ENCODE measurements at regions not wholly inside any gene's neighbourhood (a gene's known extent, or its start where the extent isn't known, plus 50 kb on each side); places are given as distances from the start of the nearest gene placed in this dataset.

- DNase-seq, result no peak
Measured at GRCh38 chr4:1492651-1493539, 86.7 kb upstream of the NKX1-1 start.

DNA sequence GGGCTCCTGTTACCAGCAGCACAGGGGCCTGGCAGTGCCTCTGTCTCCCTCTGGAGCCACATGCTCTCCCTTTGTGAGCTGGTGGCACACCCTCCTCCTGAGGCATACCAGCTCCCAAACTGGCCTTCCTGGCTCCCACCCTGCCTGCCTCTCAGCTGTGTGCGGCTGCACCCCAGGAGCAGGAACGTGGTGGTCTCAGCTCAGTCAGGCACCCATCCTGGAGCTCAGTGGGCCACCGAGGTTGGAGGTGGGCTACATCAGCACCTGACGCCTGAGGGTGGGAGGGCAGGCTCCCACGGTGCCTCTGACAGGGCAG, 85.9 kb upstream of the NKX1-1 start:
- no peak for DNase-seq

GRCh38 chr4:1491328-1492141, 85.3 kb upstream of the NKX1-1 start:
- no peak for DNase-seq

DNA sequence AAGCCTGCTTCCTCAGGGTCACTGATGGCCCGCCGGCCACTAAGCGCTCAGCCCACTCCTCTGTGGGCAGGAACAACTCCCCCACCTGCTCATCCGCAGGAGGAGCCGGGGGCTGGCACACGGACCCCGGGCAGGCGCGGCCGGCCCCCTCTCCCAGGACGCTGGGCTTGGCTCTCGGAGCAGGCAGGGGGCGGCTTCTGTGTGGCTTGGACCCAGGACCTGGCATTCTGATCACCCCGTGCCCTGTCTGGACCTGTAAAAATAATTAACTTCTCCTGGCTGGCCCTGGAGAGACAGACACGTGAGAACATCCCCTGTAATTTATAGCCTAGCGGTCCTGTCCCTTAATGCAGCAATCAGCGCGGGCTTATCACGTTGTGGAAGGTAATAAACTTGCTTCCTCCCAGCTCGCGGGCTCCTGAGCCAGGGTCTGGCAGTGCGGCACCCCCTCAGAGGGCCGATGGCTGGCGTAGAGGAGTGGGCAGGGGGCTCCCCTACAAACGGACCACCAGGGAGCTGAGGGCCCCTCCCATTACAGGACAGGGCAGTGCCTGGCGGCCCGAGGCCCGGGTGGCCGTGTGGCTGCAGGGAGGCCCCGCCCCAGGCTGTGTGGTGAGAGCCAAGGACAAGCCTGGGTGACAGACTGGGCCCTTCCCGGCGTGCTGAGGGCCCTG, 84.5 kb upstream of the NKX1-1 start:
- no peak for DNase-seq

DNA sequence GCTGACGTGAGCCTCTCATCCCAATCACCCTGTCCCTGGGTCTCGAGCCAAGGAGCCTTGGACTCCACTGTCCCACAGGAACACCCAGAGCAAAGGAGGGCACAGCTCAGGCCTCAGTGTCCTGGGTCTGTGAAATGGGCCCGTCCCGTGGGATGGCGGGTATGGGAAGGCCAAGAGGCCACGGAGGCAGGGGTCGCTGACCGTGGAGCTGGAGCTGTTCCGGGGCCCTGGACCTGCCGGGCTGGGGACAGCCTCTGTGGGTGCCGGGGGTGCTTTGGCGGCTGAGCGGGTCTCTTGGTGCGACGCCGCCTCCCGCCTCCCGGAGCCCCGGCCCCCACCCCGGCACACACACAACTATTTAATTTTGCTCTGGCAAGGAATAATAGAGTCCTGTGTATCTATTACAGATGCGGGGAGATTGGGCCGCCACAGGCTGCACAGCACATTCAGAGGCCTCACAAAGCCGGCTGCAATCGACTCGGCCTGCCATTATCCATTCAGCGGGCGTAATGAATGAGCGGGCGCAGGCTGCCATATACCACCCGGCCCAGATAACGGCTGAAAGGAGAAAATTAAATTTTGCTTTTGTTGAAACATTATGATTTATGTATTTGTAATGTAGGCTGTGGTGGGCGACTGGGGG, 83.9 kb upstream of the NKX1-1 start:
- DNase-seq, result no peak

DNA sequence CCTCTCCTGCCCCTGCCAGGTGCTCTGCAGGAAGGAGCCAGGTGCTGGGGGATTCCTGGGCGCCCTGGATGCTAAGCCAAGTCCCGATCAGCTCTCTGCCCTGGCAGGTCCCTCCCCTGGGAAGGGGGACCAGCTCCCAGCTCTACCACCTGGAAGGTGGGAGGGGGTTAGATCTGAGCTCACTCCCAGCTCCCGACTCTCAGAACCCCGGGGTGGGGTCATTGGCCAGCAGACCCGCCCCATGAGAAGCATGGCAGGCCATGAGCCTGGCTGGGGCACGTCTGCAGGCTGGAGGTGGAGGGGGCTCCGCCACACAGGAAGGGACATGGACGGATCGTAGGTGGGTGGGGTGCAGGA, 83.4 kb upstream of the NKX1-1 start:
- no peak for DNase-seq

GRCh38 chr4:1488831-1489638, 82.8 kb upstream of the NKX1-1 start:
- no peak for DNase-seq

DNA sequence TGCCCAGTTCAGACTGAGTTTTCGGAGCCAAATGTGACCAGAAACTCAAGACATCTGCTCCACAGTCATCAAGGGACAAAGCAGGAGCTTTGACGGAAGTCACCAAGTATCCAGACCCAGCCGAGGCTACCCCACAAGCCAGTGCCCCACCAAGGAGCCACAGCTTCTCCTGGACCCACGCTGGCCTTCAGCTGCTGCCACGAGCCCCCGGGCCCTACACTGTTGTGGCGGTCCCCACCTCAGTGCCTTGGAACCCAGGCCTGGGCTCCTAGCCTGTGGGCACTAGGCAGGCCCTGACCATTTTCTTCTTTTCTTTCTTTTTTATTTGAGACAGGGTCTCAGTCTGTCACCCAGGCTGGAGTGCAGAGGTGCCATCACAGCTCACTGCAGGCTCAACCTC, 82.1 kb upstream of the NKX1-1 start:
- DNase-seq, result no peak

- DNase-seq, result no peak
Measured at GRCh38 chr4:1487761-1488160, 81.5 kb upstream of the NKX1-1 start.

- DNase-seq, result no peak
Measured at GRCh38 chr4:1487106-1487505, 80.9 kb upstream of the NKX1-1 start.

DNA sequence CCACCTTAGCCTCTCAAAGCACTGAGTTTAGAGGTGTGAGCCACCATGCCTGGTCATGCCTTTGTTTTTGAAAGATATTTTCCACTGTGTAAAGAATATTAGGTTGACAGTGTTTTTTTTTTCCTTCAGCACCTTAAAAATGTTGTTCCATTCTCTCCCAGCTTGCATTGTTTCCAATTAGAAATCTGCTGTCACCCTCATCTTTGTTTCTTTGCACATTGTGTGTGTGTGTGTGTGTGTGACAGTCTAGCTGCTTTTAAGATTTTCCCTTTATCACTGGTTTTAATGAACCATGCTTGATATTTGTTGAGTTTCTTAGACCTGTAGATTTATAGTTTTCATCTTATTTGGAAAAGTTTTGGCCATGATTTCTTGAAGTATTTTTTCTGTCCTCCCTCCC, 79.0 kb upstream of the NKX1-1 start:
- no peak for DNase-seq

DNA sequence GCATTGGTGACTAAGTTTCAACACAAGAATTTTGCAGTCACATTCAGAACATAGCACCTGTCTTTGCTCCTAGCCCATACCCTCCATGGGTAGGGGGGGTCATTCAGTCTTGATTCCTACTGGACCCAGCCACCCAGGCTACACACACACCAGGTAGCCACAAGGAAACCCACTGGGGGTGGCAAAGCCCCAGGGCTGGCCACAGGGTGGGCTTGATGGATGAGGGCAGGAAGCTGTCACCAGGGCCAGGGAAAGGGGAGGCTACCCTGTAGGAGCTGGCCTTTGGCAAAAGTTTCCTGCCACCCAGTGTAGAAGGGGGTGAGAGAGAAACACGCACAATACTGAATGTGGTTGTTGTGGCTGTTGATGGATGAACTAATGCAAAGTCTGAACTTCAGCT, 74.5 kb upstream of the NKX1-1 start:
- no peak for DNase-seq

DNA sequence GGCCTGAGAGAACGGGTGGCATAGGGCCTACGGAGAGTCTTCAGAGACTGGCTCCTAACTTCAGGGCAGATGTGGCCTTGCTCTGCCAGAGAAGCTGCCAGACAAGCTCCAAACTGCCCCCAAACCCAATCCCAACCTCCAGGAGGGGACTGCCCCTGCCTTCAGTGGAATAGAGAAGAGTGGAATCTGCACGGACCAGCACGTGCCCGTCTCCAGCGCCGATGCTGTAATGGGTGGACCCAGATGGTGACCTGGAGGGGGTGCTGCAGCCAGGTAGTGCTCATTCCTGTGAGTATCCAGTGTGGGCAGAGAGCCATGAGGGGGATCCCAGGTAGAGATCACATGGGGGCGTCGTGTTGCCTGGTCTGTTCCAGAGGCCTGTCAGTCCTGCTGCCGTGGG, 73.2 kb upstream of the NKX1-1 start:
- DNase-seq, result no peak

GRCh38 chr4:1478766-1479355, 72.6 kb upstream of the NKX1-1 start:
- no peak for DNase-seq

- DNase-seq, result no peak
Measured at GRCh38 chr4:1477045-1477840, 71.0 kb upstream of the NKX1-1 start.

DNA sequence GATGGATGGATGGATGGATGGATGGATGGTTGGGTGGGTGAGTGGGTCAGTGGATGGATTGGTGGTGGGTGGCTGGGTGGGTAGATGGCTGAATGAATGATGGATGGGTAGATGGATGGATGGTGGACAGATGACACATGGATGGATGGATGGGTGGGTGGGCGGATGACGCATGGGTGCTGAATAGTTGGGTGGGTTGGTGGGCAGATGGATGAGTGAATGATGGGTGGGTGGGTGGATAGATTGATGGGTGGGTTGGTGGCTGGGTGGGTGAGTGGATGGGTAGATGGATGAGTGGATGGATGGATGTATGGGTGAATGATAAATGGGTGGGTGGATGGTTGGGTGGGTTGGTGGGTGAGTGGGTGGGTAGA, 69.9 kb upstream of the NKX1-1 start:
- no peak for DNase-seq

- DNase-seq, result no peak
Measured at GRCh38 chr4:1475277-1476139, 69.3 kb upstream of the NKX1-1 start.

DNA sequence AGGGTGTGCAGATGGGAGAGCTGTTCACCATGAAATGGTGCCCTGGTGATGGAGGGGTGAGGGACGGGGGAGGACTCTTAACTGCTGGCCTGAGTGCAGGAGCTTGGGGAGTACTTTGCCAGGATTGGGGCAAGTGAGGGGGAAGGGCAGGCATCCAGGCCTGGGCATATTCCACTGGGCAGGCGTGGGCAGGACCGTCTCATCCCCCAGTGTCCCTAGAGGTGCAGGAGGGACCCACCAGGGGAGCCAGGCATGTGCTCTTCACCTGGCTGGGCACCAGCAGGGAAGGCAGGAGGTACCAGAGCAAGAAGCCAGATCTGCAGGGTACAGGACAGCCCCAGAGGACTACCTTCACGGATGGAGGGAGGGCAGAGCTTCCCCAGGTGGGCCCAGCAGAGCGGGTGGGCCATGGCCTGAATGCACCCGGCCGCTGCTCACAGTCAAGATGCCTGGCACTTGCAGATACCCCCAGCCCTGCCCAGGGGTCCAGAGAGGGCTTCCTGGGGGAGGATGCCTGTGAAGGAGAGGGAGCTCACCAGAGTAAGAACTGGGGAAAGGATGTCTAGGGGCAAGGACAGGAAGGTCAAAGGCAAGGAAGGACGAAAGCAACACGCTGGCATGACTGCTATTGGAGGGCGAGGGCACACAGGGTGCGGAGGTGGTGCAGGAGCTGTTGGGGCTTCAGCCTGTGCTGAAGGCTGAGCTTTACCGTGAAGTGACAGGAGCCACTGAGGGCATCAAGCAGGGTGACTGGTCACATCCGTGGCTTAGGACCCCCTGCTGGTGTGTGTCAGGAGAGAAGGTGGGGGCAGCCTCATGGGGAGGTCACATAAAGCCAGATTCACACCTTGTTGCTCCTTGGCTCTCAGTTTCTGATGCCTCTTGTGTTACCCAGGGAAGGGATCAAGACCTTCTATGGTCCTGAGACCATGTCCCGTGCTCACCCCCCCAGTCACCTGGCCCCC, 68.2 kb upstream of the NKX1-1 start:
- DNase-seq, result no peak

GRCh38 chr4:1473718-1474117, 67.5 kb upstream of the NKX1-1 start:
- no peak for DNase-seq

All from MV-4-11 (cell line).